GM12878 (cell line): ENCODE measurements at regions not wholly inside any gene's neighbourhood (a gene's known extent, or its start where the extent isn't known, plus 50 kb on each side); places are given as distances from the start of the nearest gene placed in this dataset.

Experiments
- ATAC-seq: fragments of 200-7000 bp; cut with Tn5 transposase; 3 replicates; pipeline ENCODE4 v1.9.1; 2020; ENCODE audit warnings: mild to moderate bottlenecking, moderate library complexity
- BruUV-seq: library from RNA; stranded (reverse); fragments of 400-500 nt; replicated peaks from 2 replicates; lab custom pipeline; 2021; lab: Mats Ljungman, UMichigan
- CTCF ChIA-PET: fragments of 300-600 bp; sonication (Branson Sonifier 250); formaldehyde crosslinking; extraction: SDS; loops from one replicate; lab custom pipeline; 2021; ENCODE audit warnings: inconsistent platforms; lab: Yijun Ruan, JAX
- POLR2A ChIA-PET: fragments of 350-600 bp; formaldehyde crosslinking; extraction: SDS; loops from one replicate; lab custom pipeline; 2021; ENCODE audit warnings: inconsistent platforms; lab: Charles Lee
- RAD21 ChIA-PET: fragments of 300-600 bp; sonication (Branson Sonifier 250); formaldehyde crosslinking; loops from one replicate; lab custom pipeline; 2023; ENCODE audit warnings: antibody characterized with exemption; ENCODE audit not compliant: unreplicated experiment; lab: Charles Lee
- SMC1A ChIA-PET: fragments of 300-600 bp; sonication (Branson Sonifier 250); formaldehyde crosslinking; loops from one replicate; lab custom pipeline; 2023; ENCODE audit not compliant: unreplicated experiment, uncharacterized antibody; lab: Charles Lee
- DNase-seq: peaks from one replicate; pipeline ENCODE4 v3.0.0-alpha.2; 2011; ENCODE audit warnings: low read depth, low spot score
- FAIRE-seq: peaks from 3 replicates; lab custom pipeline; 2011; peaks lifted over from hg19 to GRCh38; lab: Jason Lieb, UNC
- H2AFZ ChIP-seq: 2 replicates; pipeline ENCODE4 v1.6.0; 2011; ENCODE audit warnings: low read depth, low read length, control low read depth; ENCODE audit not compliant: control insufficient read depth
- H3K27ac ChIP-seq: 2 replicates; pipeline ENCODE4 v1.5.1; 2011; ENCODE audit warnings: control low read depth; ENCODE audit not compliant: control insufficient read depth, insufficient read depth
- H3K27me3 ChIP-seq, 2 experiments: replicated peaks in 1 of 2; 2 replicates each; pipeline versions ENCODE4 v1.6.0 to v1.6.1; 2011; ENCODE audit warnings: low read length in 1 of 2; ENCODE audit not compliant: control insufficient read depth in 2 of 2, insufficient read depth in 2 of 2
- H3K36me3 ChIP-seq, 2 experiments: 2 replicates each; pipeline ENCODE4 v1.5.1; 2011; ENCODE audit warnings: low read length in 1 of 2; ENCODE audit not compliant: control insufficient read depth in 2 of 2, insufficient read depth in 2 of 2
- H3K4me1 ChIP-seq: 2 replicates; pipeline ENCODE4 v1.6.1; 2011; ENCODE audit warnings: mild to moderate bottlenecking, low read length, moderate library complexity, mixed read lengths; ENCODE audit not compliant: control insufficient read depth, insufficient read depth
- H3K4me2 ChIP-seq: 2 replicates; pipeline ENCODE4 v1.6.0; 2011; ENCODE audit warnings: control low read depth; ENCODE audit not compliant: control insufficient read depth, insufficient read depth
- H3K4me3 ChIP-seq: fragments of 200-600 bp; sonication (generic); 2 replicates; pipeline ENCODE4 v1.5.1; 2016
- H3K79me2 ChIP-seq: 2 replicates; pipeline ENCODE4 v1.6.0; 2011; ENCODE audit warnings: low read length; ENCODE audit not compliant: control insufficient read depth, insufficient read depth
- H3K9ac ChIP-seq: 2 replicates; pipeline ENCODE4 v1.8.0; 2011; ENCODE audit warnings: low read length, control low read depth, mixed read lengths; ENCODE audit not compliant: control insufficient read depth, insufficient read depth
- H3K9me3 ChIP-seq: replicated peaks from 3 replicates; pipeline ENCODE4 v1.5.1; 2011; ENCODE audit warnings: mild to moderate bottlenecking, low read length; ENCODE audit not compliant: control insufficient read depth, insufficient read depth
- H4K20me1 ChIP-seq: 2 replicates; pipeline ENCODE4 v1.6.0; 2011; ENCODE audit not compliant: control insufficient read depth, insufficient read depth
- EP300 ChIP-seq, 2 experiments: fragments of 150-350 bp in 1 of 2; IDR thresholded peaks; 2 replicates each; pipeline ENCODE4 v1.6.1; 2011 to 2012; ENCODE audit warnings: low read depth in 2 of 2, low read length in 2 of 2, borderline replicate concordance in 1 of 2, improper control_type of control experiment in 1 of 2, inconsistent platforms in 1 of 2; ENCODE audit not compliant: control insufficient read depth in 1 of 2
- EZH2 ChIP-seq: IDR thresholded peaks from 2 replicates; pipeline ENCODE4 v1.6.1; 2012; ENCODE audit warnings: low read depth, mild to moderate bottlenecking, control low read depth, inconsistent platforms, low read length, borderline replicate concordance; ENCODE audit not compliant: control insufficient read depth
- IKZF2 ChIP-seq, 2 experiments: fragments of 450-650 bp; IDR thresholded peaks; 2 replicates each; pipeline ENCODE4 v1.6.1; 2017; ENCODE audit warnings: mild to moderate bottlenecking in 2 of 2, moderate library complexity in 2 of 2
- LARP7 ChIP-seq: fragments of 450-650 bp; IDR thresholded peaks from 2 replicates; pipeline ENCODE4 v1.6.1; 2017; ENCODE audit warnings: mild to moderate bottlenecking
- MTA2 ChIP-seq: fragments of 450-650 bp; IDR thresholded peaks from 2 replicates; pipeline ENCODE4 v1.6.1; 2016; ENCODE audit warnings: low read depth, mild to moderate bottlenecking, moderate library complexity
- NFYB ChIP-seq: IDR thresholded peaks from 2 replicates; pipeline ENCODE4 v1.6.1; 2011; ENCODE audit warnings: low read depth, mild to moderate bottlenecking, low read length, improper control_type of control experiment, moderate library complexity; ENCODE audit not compliant: insufficient read depth
- POLR2A ChIP-seq: IDR thresholded peaks from 2 replicates; pipeline ENCODE4 v1.6.1; 2011; ENCODE audit warnings: low read depth, mild to moderate bottlenecking, low read length
- SPI1 ChIP-seq: IDR thresholded peaks from 2 replicates; pipeline ENCODE4 v1.6.1; 2011; ENCODE audit warnings: low read depth, mild to moderate bottlenecking, low read length, moderate library complexity, borderline replicate concordance; ENCODE audit not compliant: insufficient read depth
- SUZ12 ChIP-seq: fragments of 200-600 bp; sonication (generic); IDR thresholded peaks from one replicate; pipeline ENCODE4 v1.6.1; 2018; ENCODE audit warnings: antibody characterized with exemption, mild to moderate bottlenecking; ENCODE audit not compliant: unreplicated experiment
- TCF12 ChIP-seq: IDR thresholded peaks from 2 replicates; pipeline ENCODE4 v1.6.1; 2011; ENCODE audit warnings: low read depth, mild to moderate bottlenecking, low read length
- TCF3 ChIP-seq: IDR thresholded peaks from 2 replicates; pipeline ENCODE4 v1.6.1; 2012; ENCODE audit warnings: low read depth, mild to moderate bottlenecking, low read length, borderline replicate concordance; ENCODE audit not compliant: insufficient read depth
- ZNF24 ChIP-seq: fragments of 450-650 bp; IDR thresholded peaks from 2 replicates; pipeline ENCODE4 v1.6.1; 2017; ENCODE audit warnings: antibody characterized with exemption, mild to moderate bottlenecking
- ZZZ3 ChIP-seq: IDR thresholded peaks from 2 replicates; pipeline ENCODE4 v1.6.1; 2011; ENCODE audit warnings: low read depth; ENCODE audit not compliant: control insufficient read depth, insufficient read length
- WGBS: methylation state at CpG from one replicate; pipeline ENCODE4 v1.1.6; 2016; ENCODE audit warnings: low lambda C conversion rate; ENCODE audit not compliant: insufficient replicate concordance, insufficient coverage; ENCODE audit errors: missing lambda C conversion rate; 5-methylcytosine and 5-hydroxymethylcytosine counted together
- in situ Hi-C: fragments of 300-500 bp; cut with MboI; formaldehyde crosslinking; loops from 9 replicates; pipeline ENCODE4 v1.14.3; 2018; ENCODE audit warnings: mixed read lengths
- intact Hi-C: fragments of 100-400 bp; cut with micrococcal nuclease; formaldehyde crosslinking; loops from one replicate; pipeline ENCODE4 v1.14.2; 2022; ENCODE audit not compliant: unreplicated experiment
- TF ChIP-seq, protein P1 (sequence below): IDR thresholded peaks from 2 replicates; pipeline ENCODE4 v1.6.1; 2012; ENCODE audit warnings: low read depth, low read length, improper control_type of control experiment
- TF ChIP-seq, protein P2 (sequence below): fragments of 450-650 bp; IDR thresholded peaks from 2 replicates; pipeline ENCODE4 v1.6.1; 2018; ENCODE audit warnings: mild to moderate bottlenecking, low read depth, moderate library complexity; ENCODE audit not compliant: partially characterized antibody
- TF ChIP-seq, protein P3 (sequence below): IDR thresholded peaks from 2 replicates; pipeline ENCODE4 v1.6.1; 2011; ENCODE audit warnings: low read depth, low read length, improper control_type of control experiment, borderline replicate concordance

DNA sequence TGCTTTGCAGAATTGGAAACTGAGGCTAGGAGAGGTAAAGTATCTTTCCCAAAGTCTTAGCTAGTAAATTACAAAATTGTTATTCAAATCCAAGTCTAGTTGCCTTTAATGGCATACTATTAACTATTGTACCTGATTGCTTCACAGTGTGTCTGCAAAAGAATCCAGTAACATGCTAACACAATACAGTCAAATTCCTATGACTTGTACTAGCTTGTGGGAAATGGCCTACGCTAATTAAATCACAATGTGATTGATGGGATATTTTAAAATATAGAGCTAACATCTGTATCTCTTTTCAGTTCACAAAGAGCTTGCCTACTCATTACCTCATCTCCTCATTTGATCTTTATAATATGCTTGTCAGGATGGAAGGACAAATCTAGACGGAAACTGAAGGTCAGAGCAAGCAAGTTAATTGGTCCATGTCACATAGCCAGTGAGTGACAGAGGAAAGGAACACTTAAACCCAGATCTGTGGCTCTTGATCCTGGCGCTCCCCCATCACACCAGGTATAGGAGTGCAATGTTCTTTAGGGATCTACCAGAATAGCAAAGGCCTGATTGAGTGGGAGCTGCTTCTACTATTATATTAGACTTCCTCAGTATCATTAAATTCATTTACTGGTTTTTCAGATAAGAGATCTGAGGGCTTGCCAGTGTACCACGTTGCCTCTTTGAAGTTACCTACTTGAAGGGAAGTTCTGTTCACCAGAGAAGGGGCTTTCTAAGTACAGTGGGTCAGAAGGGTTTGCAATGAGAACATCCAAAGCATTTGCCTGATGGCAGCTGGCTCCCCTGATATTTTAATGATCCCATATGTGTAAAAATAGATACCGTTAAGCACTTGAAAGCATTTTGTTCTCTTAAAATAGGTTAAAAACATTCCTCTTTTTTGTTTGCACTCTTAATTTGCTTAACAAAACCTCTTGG, 213.6 kb upstream of the SESN3 start:
- no peak for DNase-seq
- H3K4me1 ChIP-seq: no peaks in the 10 kb centered on the region; the same call in 1 of the 2 replicates
- TF ChIP-seq ZNF24 (no peak), NFYB (no peak), EZH2 (no peak), LARP7 (no peak), ZZZ3 (no peak), EP300 (IDR thresholded peaks at IDR 0.05; ENCODE audit: borderline replicate concordance in 1 of 2, control insufficient read depth in 1 of 2, low read depth in 2 of 2, low read length in 2 of 2) (no peak), SUZ12 (no peak), IKZF2 (IDR thresholded peaks at IDR 0.05) (no peak), TCF12 (no peak), SPI1 (no peak), TCF3 (no peak), POLR2A (no peak), MTA2 (no peak)
- TF ChIP-seq, protein P1, sequence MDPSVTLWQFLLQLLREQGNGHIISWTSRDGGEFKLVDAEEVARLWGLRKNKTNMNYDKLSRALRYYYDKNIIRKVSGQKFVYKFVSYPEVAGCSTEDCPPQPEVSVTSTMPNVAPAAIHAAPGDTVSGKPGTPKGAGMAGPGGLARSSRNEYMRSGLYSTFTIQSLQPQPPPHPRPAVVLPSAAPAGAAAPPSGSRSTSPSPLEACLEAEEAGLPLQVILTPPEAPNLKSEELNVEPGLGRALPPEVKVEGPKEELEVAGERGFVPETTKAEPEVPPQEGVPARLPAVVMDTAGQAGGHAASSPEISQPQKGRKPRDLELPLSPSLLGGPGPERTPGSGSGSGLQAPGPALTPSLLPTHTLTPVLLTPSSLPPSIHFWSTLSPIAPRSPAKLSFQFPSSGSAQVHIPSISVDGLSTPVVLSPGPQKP: no peak
- TF ChIP-seq, protein P2, sequence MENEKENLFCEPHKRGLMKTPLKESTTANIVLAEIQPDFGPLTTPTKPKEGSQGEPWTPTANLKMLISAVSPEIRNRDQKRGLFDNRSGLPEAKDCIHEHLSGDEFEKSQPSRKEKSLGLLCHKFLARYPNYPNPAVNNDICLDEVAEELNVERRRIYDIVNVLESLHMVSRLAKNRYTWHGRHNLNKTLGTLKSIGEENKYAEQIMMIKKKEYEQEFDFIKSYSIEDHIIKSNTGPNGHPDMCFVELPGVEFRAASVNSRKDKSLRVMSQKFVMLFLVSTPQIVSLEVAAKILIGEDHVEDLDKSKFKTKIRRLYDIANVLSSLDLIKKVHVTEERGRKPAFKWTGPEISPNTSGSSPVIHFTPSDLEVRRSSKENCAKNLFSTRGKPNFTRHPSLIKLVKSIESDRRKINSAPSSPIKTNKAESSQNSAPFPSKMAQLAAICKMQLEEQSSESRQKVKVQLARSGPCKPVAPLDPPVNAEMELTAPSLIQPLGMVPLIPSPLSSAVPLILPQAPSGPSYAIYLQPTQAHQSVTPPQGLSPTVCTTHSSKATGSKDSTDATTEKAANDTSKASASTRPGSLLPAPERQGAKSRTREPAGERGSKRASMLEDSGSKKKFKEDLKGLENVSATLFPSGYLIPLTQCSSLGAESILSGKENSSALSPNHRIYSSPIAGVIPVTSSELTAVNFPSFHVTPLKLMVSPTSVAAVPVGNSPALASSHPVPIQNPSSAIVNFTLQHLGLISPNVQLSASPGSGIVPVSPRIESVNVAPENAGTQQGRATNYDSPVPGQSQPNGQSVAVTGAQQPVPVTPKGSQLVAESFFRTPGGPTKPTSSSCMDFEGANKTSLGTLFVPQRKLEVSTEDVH: no peak
- TF ChIP-seq, protein P3, sequence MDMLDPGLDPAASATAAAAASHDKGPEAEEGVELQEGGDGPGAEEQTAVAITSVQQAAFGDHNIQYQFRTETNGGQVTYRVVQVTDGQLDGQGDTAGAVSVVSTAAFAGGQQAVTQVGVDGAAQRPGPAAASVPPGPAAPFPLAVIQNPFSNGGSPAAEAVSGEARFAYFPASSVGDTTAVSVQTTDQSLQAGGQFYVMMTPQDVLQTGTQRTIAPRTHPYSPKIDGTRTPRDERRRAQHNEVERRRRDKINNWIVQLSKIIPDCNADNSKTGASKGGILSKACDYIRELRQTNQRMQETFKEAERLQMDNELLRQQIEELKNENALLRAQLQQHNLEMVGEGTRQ: no peak

More for the DNA sequence above, 213.6 kb upstream of the SESN3 start:
- in situ Hi-C loops (no loop called here), intact Hi-C loops (loop anchor here (5.0 kb wide), 1 partner anchor 258 kb away; no protein-coding TSS in a partner anchor)
- 49% methylated on average over 5 of the region's 5 CpGs for WGBS
- no peaks in the 10 kb centered on the region for H3K79me2 ChIP-seq
- ATAC-seq (no peak), FAIRE-seq (no peak)
- ChIA-PET POLR2A (interaction anchor here (1.1 to 2.6 kb wide), 6 partner anchors 9 to 43 kb away, joined by 3 to 20 read pairs (median 4); no protein-coding TSS in a partner anchor), SMC1A (interaction anchor here (0.7 to 6.0 kb wide), 9 partner anchors 9 to 265 kb away, joined by 3 to 82 read pairs (median 3); no protein-coding TSS in a partner anchor), RAD21 (interaction anchor here (0.8 to 2.8 kb wide), 7 partner anchors 10 to 261 kb away, joined by 3 to 22 read pairs (median 4); partner anchors contain the start of gene SESN3), CTCF (interaction anchor here (1.0 to 5.3 kb wide), 7 partner anchors 9 to 290 kb away, joined by 3 to 32 read pairs (median 4); no protein-coding TSS in a partner anchor)
- no peaks in the 10 kb centered on the region for H3K9me3 ChIP-seq
- H4K20me1 ChIP-seq: no peaks in the 10 kb centered on the region
- H3K36me3 ChIP-seq: no peaks in the 10 kb centered on the region
- BruUV-seq: no TSS peak
- H3K4me3 ChIP-seq: no peak overlapping the region
- peaks cover 0 to 2% of the 10 kb centered on the region in 2 experiments; a peak in 1 of 4 replicates for H3K27me3 ChIP-seq
- no peak overlapping the region for H3K9ac ChIP-seq
- H2AFZ ChIP-seq: no peak overlapping the region
- H3K27ac ChIP-seq: no peak overlapping the region
- no peak overlapping the region for H3K4me2 ChIP-seq
